Fibroblast of pulmonary artery (primary cell): ENCODE measurements at regions not wholly inside any gene's neighbourhood (a gene's known extent, or its start where the extent isn't known, plus 50 kb on each side); places are given as distances from the start of the nearest gene placed in this dataset.

Experiments used
- DNase-seq: peaks from one replicate; pipeline ENCODE4 v3.0.0-alpha.2; 2010; ENCODE audit warnings: low read depth
- H3K4me3 ChIP-seq: replicated peaks from 2 replicates; pipeline ENCODE4 v1.5.1; 2011; ENCODE audit warnings: low read depth, mild to moderate bottlenecking, control low read depth, low read length, moderate library complexity
- CTCF ChIP-seq: IDR thresholded peaks from 2 replicates; pipeline ENCODE4 v1.5.1; 2011; ENCODE audit warnings: mild to moderate bottlenecking, control low read depth, low read length, inconsistent platforms; ENCODE audit errors: missing control alignments

- TF ChIP-seq CTCF, result no peak
- no peak overlapping the region for H3K4me3 ChIP-seq
- no peak for DNase-seq
These were observed 244.8 kb upstream of the IRX2 start for GRCh38 chr5:2996248-2996647.

GRCh38 chr5:2995667-2996066 lies 244.2 kb upstream of the IRX2 start:
- no peak for DNase-seq
- no peak for TF ChIP-seq CTCF
- H3K4me3 ChIP-seq, result no peak overlapping the region

GRCh38 chr5:2995035-2995434 lies 243.6 kb upstream of the IRX2 start:
- TF ChIP-seq CTCF, result no peak
- H3K4me3 ChIP-seq, result no peak overlapping the region
- no peak for DNase-seq

- DNase-seq, result no peak
- H3K4me3 ChIP-seq, result no peak overlapping the region
- no peak for TF ChIP-seq CTCF
These were observed 242.3 kb upstream of the IRX2 start for GRCh38 chr5:2993771-2994170.

- TF ChIP-seq CTCF, result no peak
- H3K4me3 ChIP-seq, result no peak overlapping the region
- no peak for DNase-seq
These were observed 241.8 kb upstream of the IRX2 start for GRCh38 chr5:2993301-2993700.

- DNase-seq, result no peak
- TF ChIP-seq CTCF, result no peak
These were observed 241.3 kb upstream of the IRX2 start for GRCh38 chr5:2992806-2993205.

GRCh38 chr5:2991884-2992283 lies 240.4 kb upstream of the IRX2 start:
- no peak for TF ChIP-seq CTCF
- no peak for DNase-seq
- no peak overlapping the region for H3K4me3 ChIP-seq

More at GRCh38 chr5:2992806-2993205, 241.3 kb upstream of the IRX2 start:
- no peak overlapping the region for H3K4me3 ChIP-seq
